Ovary (tissue), 3 donors: ENCODE measurements at regions not wholly inside any gene's neighbourhood (a gene's known extent, or its start where the extent isn't known, plus 50 kb on each side); places are given as distances from the start of the nearest gene placed in this dataset.
"Not testable (repeated sequence)": the region's sequence is repeated elsewhere in the genome, so short reads cannot be mapped to it uniquely, and the experiment has no call there.

Experiments
- CTCF ChIP-seq, 3 donors: fragments of 450-650 bp in 2 of 3; fragments of 200-600 bp in 1 of 3; IDR thresholded peaks; one replicate each; pipeline versions ENCODE4 v1.5.1 to v1.8.0; 2016 to 2022; ENCODE audit warnings: antibody characterized with exemption in 3 of 3, mild to moderate bottlenecking in 1 of 3
- EP300 ChIP-seq: sonication (generic); formaldehyde crosslinking; IDR thresholded peaks from one replicate; pipeline ENCODE4 v1.6.1; 2017; ENCODE audit warnings: antibody characterized with exemption
- donor health status: DM: no; HTN: no; CAD: no.

GRCh38 chr5:96319981-96320739 is 112.9 kb downstream of the PCSK1 start:
- not testable (repeated sequence) for TF ChIP-seq CTCF (IDR thresholded peaks at IDR 0.05); EP300
